H1 (cell line): ENCODE measurements at regions not wholly inside any gene's neighbourhood (a gene's known extent, or its start where the extent isn't known, plus 50 kb on each side); places are given as distances from the start of the nearest gene placed in this dataset.

Source experiments
- CTCF ChIA-PET: fragments of 300-600 bp; sonication (Branson Sonifier 250); formaldehyde crosslinking; loops from one replicate; lab custom pipeline; 2021; ENCODE audit not compliant: partially characterized antibody; lab: Charles Lee
- POLR2A ChIA-PET: fragments of 300-600 bp; sonication (Branson Sonifier 250); formaldehyde crosslinking; loops from one replicate; lab custom pipeline; 2021; ENCODE audit warnings: inconsistent platforms; ENCODE audit not compliant: partially characterized antibody; lab: Charles Lee
- DNase-seq, 2 experiments: peaks; one replicate each; pipeline versions ENCODE4 v3.0.0 to v3.0.0-alpha.2; 2010 to 2022; ENCODE audit warnings: low spot score in 2 of 2, low read depth in 1 of 2, mixed read lengths in 1 of 2
- FAIRE-seq: peaks from 2 replicates; lab custom pipeline; 2011; peaks lifted over from hg19 to GRCh38; lab: Jason Lieb, UNC
- H2AFZ ChIP-seq: 2 replicates; pipeline ENCODE4 v1.8.1; 2012; ENCODE audit warnings: low read length, inconsistent platforms
- H2AK5ac ChIP-seq: 2 replicates; pipeline ENCODE4 v1.6.1; 2013; ENCODE audit warnings: low read depth, low read length
- H2BK120ac ChIP-seq: replicated peaks from 2 replicates; pipeline ENCODE3; 2013; ENCODE audit warnings: low read depth, low read length, inconsistent platforms
- H2BK12ac ChIP-seq: 2 replicates; pipeline ENCODE4 v1.6.1; 2013; ENCODE audit warnings: low read depth, low read length
- H2BK15ac ChIP-seq: 2 replicates; pipeline ENCODE4 v1.6.1; 2013; ENCODE audit warnings: low read length
- H2BK20ac ChIP-seq: 2 replicates; pipeline ENCODE4 v1.6.1; 2013; ENCODE audit warnings: low read length
- H2BK5ac ChIP-seq: 2 replicates; pipeline ENCODE4 v1.6.1; 2013; ENCODE audit warnings: low read depth, low read length
- H3K14ac ChIP-seq: 2 replicates; pipeline ENCODE4 v1.6.1; 2013; ENCODE audit warnings: inconsistent platforms; ENCODE audit not compliant: insufficient read length
- H3K18ac ChIP-seq: 2 replicates; pipeline ENCODE4 v1.6.1; 2013; ENCODE audit warnings: low read length; ENCODE audit errors: extremely low read depth
- H3K23ac ChIP-seq: 2 replicates; pipeline ENCODE4 v1.6.1; 2013; ENCODE audit warnings: inconsistent platforms; ENCODE audit not compliant: insufficient read length
- H3K23me2 ChIP-seq: 2 replicates; pipeline ENCODE4 v1.6.1; 2013; ENCODE audit warnings: low read depth, low read length
- H3K27ac ChIP-seq: 2 replicates; pipeline ENCODE4 v1.6.1; 2011; ENCODE audit warnings: low read depth, low read length, inconsistent platforms
- H3K27me3 ChIP-seq, 4 experiments: replicated peaks in 1 of 4; 1 replicate in 1 of 4; 2 replicates in 3 of 4; pipeline versions ENCODE4 v1.6.1 to v1.8.1; 2011 to 2013; ENCODE audit warnings: low read length in 3 of 4, mild to moderate bottlenecking in 3 of 4, inconsistent platforms in 2 of 4, mixed read lengths in 2 of 4, moderate library complexity in 1 of 4; ENCODE audit not compliant: control insufficient read depth in 3 of 4, insufficient read depth in 3 of 4; ENCODE audit errors: extremely low read depth in 1 of 4
- H3K36me3 ChIP-seq, 4 experiments: 2 replicates each; pipeline versions ENCODE4 v1.6.1 to v1.8.1; 2011 to 2013; ENCODE audit warnings: mild to moderate bottlenecking in 4 of 4, low read length in 3 of 4, moderate library complexity in 2 of 4, control low read depth in 1 of 4, inconsistent platforms in 1 of 4; ENCODE audit not compliant: insufficient read depth in 4 of 4, control insufficient read depth in 2 of 4
- H3K4ac ChIP-seq: replicated peaks from 2 replicates; pipeline ENCODE3; 2013; ENCODE audit warnings: low read length, low read depth, mixed read lengths, inconsistent platforms; ENCODE audit not compliant: insufficient read length
- H3K4me1 ChIP-seq, 4 experiments: replicated peaks in 1 of 4; 1 replicate in 1 of 4; 2 replicates in 3 of 4; pipeline versions ENCODE4 v1.6.1 to v1.8.1; 2011 to 2013; ENCODE audit warnings: low read length in 3 of 4, inconsistent platforms in 2 of 4, mixed read lengths in 1 of 4; ENCODE audit not compliant: insufficient read depth in 4 of 4, control insufficient read depth in 3 of 4
- H3K4me2 ChIP-seq, 2 experiments: 2 replicates each; pipeline versions ENCODE4 v1.6.1 to v1.8.1; 2011 to 2013; ENCODE audit warnings: low read depth in 2 of 2, low read length in 2 of 2, control low read depth in 1 of 2, inconsistent platforms in 1 of 2, mild to moderate bottlenecking in 1 of 2; ENCODE audit not compliant: insufficient read depth in 1 of 2
- H3K4me3 ChIP-seq, 4 experiments: fragments of 200-600, 300-600 bp in 1 of 4; sonication (generic), shearing (Covaris generic), sonication (Bioruptor Twin) in 1 of 4; 2 replicates each; pipeline versions ENCODE4 v1.5.1 to v1.8.1; 2011 to 2016; ENCODE audit warnings: low read length in 4 of 4, low read depth in 3 of 4, control low read depth in 2 of 4, inconsistent platforms in 2 of 4, mild to moderate bottlenecking in 2 of 4, mixed read lengths in 1 of 4, moderate library complexity in 1 of 4; ENCODE audit not compliant: insufficient read depth in 2 of 4; ENCODE audit errors: extremely low read depth in 1 of 4
- H3K56ac ChIP-seq: replicated peaks from 2 replicates; pipeline ENCODE3; 2013; ENCODE audit warnings: low read depth, mild to moderate bottlenecking, mixed read lengths, low read length, inconsistent platforms; ENCODE audit not compliant: insufficient read length
- H3K79me1 ChIP-seq: 2 replicates; pipeline ENCODE4 v1.6.1; 2013; ENCODE audit warnings: low read depth, low read length, control low read depth
- H3K79me2 ChIP-seq, 2 experiments: 2 replicates each; pipeline versions ENCODE4 v1.6.1 to v1.8.1; 2012 to 2013; ENCODE audit warnings: low read length in 2 of 2, mild to moderate bottlenecking in 2 of 2, inconsistent platforms in 1 of 2; ENCODE audit not compliant: insufficient read depth in 2 of 2, control insufficient read depth in 1 of 2
- H3K9ac ChIP-seq, 4 experiments: replicated peaks in 1 of 4; 1 replicate in 1 of 4; 2 replicates in 3 of 4; pipeline versions ENCODE4 v1.6.1 to v1.8.1; 2011 to 2013; ENCODE audit warnings: low read depth in 3 of 4, low read length in 3 of 4, control low read depth in 2 of 4, mild to moderate bottlenecking in 2 of 4, moderate library complexity in 2 of 4, inconsistent platforms in 1 of 4; ENCODE audit errors: extremely low read depth in 1 of 4
- H3K9me3 ChIP-seq, 2 experiments: 2 replicates each; pipeline versions ENCODE4 v1.6.1 to v1.8.1; 2012 to 2013; ENCODE audit warnings: mild to moderate bottlenecking in 2 of 2, moderate library complexity in 2 of 2, control low read depth in 1 of 2, inconsistent platforms in 1 of 2, low read depth in 1 of 2, low read length in 1 of 2, mixed read lengths in 1 of 2; ENCODE audit not compliant: insufficient read depth in 2 of 2
- H4K20me1 ChIP-seq, 2 experiments: replicated peaks in 1 of 2; 2 replicates each; pipeline versions ENCODE3 to v1.8.1; 2011 to 2013; ENCODE audit warnings: inconsistent platforms in 2 of 2, low read length in 2 of 2, mild to moderate bottlenecking in 1 of 2; ENCODE audit not compliant: insufficient read depth in 2 of 2, control insufficient read depth in 1 of 2
- H4K5ac ChIP-seq: 2 replicates; pipeline ENCODE4 v1.6.1; 2013; ENCODE audit warnings: low read length, low read depth, mixed read lengths, inconsistent platforms; ENCODE audit not compliant: insufficient read length
- H4K8ac ChIP-seq: 2 replicates; pipeline ENCODE4 v1.8.0; 2013; ENCODE audit warnings: mild to moderate bottlenecking, moderate library complexity, low read length, inconsistent platforms; ENCODE audit not compliant: insufficient read depth; ENCODE audit errors: extremely low read depth
- H4K91ac ChIP-seq: replicated peaks from 2 replicates; pipeline ENCODE3; 2013; ENCODE audit warnings: low read length, mixed read lengths, inconsistent platforms; ENCODE audit not compliant: insufficient read length
- CTBP2 ChIP-seq: IDR thresholded peaks from 2 replicates; pipeline ENCODE4 v1.7.0; 2011; ENCODE audit warnings: borderline replicate concordance, mild to moderate bottlenecking, moderate library complexity, mixed read lengths, low read length; ENCODE audit not compliant: insufficient read depth, insufficient read length
- HDAC2 ChIP-seq, 2 experiments: fragments of 300-600 bp in 1 of 2; sonication (generic) in 1 of 2; IDR thresholded peaks; 2 replicates each; pipeline ENCODE4 v1.6.1; 2011 to 2012; ENCODE audit warnings: low read depth in 2 of 2, low read length in 2 of 2, mild to moderate bottlenecking in 2 of 2, moderate library complexity in 2 of 2, borderline replicate concordance in 1 of 2, inconsistent platforms in 1 of 2
- JUND ChIP-seq: IDR thresholded peaks from 2 replicates; pipeline ENCODE4 v1.6.1; 2011; ENCODE audit warnings: mild to moderate bottlenecking, improper control_type of control experiment, low read length
- NRF1 ChIP-seq: IDR thresholded peaks from 2 replicates; pipeline ENCODE4 v1.6.1; 2011; ENCODE audit warnings: mild to moderate bottlenecking, low read depth, low read length, improper control_type of control experiment
- TAF1 ChIP-seq: IDR thresholded peaks from 2 replicates; pipeline ENCODE4 v1.6.1; 2011; ENCODE audit warnings: mild to moderate bottlenecking, low read depth, low read length
- WGBS, 2 experiments: shearing (Covaris generic) in 1 of 2; methylation state at CpG; one replicate each; pipeline versions ENCODE4 v1.1.6 to v1.1.7; 2013 to 2015; ENCODE audit warnings: low lambda C conversion rate in 2 of 2, mixed read lengths in 2 of 2, inconsistent platforms in 1 of 2, low coverage in 1 of 2, missing lambda C conversion rate in 1 of 2; ENCODE audit not compliant: insufficient replicate concordance in 2 of 2, insufficient coverage in 1 of 2, insufficient read length in 1 of 2; ENCODE audit errors: extremely low coverage in 1 of 2, missing lambda C conversion rate in 1 of 2; 5-methylcytosine and 5-hydroxymethylcytosine counted together

DNA sequence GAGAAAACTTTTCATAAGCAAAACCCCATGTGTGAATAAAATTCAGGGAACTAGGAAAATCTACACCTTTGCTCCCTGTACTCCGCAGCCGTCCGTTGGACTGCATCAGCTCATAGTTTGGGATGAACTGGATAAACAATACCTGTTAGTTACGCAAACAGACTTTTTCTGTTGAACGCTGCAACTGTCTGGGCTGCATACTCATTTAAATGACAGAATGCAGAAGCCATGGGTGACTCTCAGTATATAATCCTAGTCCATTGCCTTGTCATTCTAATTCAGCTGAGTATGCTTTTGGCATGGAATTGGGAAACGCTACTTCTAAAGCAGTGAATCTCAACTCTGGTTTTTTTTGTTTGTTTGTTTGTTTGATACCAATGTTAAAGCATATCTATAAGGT lies 151.6 kb downstream of the SLITRK1 start:
- CTCF ChIA-PET: interaction anchor here (0.8 kb wide), 1 partner anchor 50 kb away, joined by 3 read pairs; no protein-coding TSS in a partner anchor
- no peak overlapping the region for H4K91ac ChIP-seq

More for the DNA sequence above, 151.6 kb downstream of the SLITRK1 start:
- Histone ChIP-seq H3K79me2 (no peaks in the 10 kb centered on the region), H3K27ac (no peak overlapping the region), H2AK5ac (no peak overlapping the region), H2BK15ac (no peak overlapping the region), H3K4ac (no peak overlapping the region), H3K4me3 (no peak overlapping the region), H3K4me1 (peaks cover 0 to 9% (median 3%) of the 10 kb centered on the region in 4 experiments; a peak in 5 of 7 replicates), H4K8ac (no peak overlapping the region), H3K27me3 (no peaks in the 10 kb centered on the region), H2AFZ (no peak overlapping the region), H3K4me2 (no peak overlapping the region), H3K9me3 (no peaks in the 10 kb centered on the region), H4K20me1 (no peaks in the 10 kb centered on the region), H3K18ac (no peak overlapping the region), H3K79me1 (no peaks in the 10 kb centered on the region), H2BK5ac (no peak overlapping the region), H3K23me2 (no peaks in the 10 kb centered on the region; the same call in 1 of the 2 replicates), H3K36me3 (no peaks in the 10 kb centered on the region), H3K56ac (no peak overlapping the region), H2BK120ac (no peak overlapping the region), H3K23ac (no peak overlapping the region), H4K5ac (no peak overlapping the region), H3K9ac (no peak overlapping the region), H3K14ac (no peak overlapping the region), H2BK20ac (no peak overlapping the region), H2BK12ac (no peak overlapping the region)
- 77% methylated on average over 6 of the region's 6 CpGs; no CpG with 5 or more reads in 1 of the 2 experiments for WGBS, 2 experiments
- no peak for TF ChIP-seq TAF1
- no peak for TF ChIP-seq HDAC2 (IDR thresholded peaks at IDR 0.05; ENCODE audit: borderline replicate concordance in 1 of 2, low read depth in 2 of 2, low read length in 2 of 2)
- no peak for TF ChIP-seq CTBP2
- TF ChIP-seq JUND: no peak
- no peak for TF ChIP-seq NRF1
- FAIRE-seq: no peak
- no peak for DNase-seq
- POLR2A ChIA-PET: no interaction called here
